CD4-positive, alpha-beta T cell treated with Interleukin-12 subunit alpha and Interleukin-12 subunit beta, for 1 hour (primary cell): ENCODE measurements at regions not wholly inside any gene's neighbourhood (a gene's known extent, or its start where the extent isn't known, plus 50 kb on each side); places are given as distances from the start of the nearest gene placed in this dataset.
"Not testable (repeated sequence)": the region's sequence is repeated elsewhere in the genome, so short reads cannot be mapped to it uniquely, and the experiment has no call there.

Experiments used
- DNase-seq: peaks from one replicate; pipeline ENCODE4 v3.0.0-alpha.2; 2020

DNA sequence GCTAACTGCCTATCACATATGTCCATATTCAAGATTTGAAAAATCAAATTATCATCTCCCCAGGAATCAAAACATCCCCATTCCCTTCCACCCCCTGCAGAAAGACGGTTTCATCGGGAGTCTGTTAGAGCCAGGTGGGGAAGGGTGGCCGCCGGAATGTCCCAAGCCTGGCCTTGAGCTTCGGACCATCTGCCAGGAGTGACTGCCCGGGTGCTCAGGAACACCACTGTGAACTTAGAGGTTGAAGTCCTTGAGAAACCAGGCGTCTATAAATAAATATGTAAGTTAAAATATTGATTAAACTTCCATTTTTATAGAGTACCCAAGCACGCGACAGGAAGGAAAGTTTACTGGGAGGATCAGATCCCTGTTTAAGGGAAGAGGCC lies 250.8 kb downstream of the DLL1 start:
- DNase-seq: no peak

GRCh38 chr6:170039156-170040114 lies 251.4 kb downstream of the DLL1 start:
- DNase-seq: no peak

DNA sequence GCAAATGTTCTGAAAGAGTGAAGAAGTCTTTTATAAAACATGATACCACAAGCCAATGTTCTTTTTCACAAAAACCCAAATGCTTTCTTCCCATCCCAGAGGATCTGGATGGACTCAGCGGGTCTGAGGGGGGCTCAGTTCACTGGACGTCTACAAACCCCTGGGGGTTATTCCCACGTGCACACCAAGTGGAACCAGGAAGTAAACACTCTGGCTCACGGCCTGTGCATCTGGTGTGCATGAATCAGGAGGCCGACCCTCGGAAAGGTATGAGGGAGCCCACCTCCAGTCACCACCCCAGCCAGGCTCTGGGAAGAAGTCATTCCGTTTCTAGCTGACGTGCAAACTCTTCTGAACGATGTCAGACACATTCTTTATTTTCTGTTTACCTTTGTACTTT lies 252.2 kb downstream of the DLL1 start:
- no peak for DNase-seq

- DNase-seq: no peak
These were observed 252.6 kb downstream of the DLL1 start for GRCh38 chr6:170038251-170038650.

- DNase-seq: no peak
These were observed 253.2 kb downstream of the DLL1 start for GRCh38 chr6:170037541-170038250.

GRCh38 chr6:170036916-170037315 lies 254.0 kb downstream of the DLL1 start:
- DNase-seq: no peak

DNA sequence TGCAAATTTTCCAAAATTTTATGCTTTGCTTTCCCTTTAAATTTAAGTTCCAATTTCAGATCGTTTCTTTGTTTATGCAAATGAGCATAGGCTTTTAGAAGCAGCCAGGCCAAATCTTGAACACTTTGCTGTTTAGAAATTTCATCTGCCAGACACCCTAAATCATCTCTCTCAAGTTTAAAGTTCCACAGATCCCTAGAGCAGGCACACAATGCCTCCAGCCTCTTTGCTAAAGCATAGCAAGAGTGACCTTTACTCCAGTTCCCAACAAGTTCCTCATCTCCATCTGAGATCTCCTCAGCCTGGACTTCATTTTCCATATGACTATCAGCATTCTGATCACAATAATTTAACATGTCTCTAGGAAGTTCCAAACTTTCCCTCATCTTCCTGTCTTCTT lies 254.5 kb downstream of the DLL1 start:
- not testable (repeated sequence) for DNase-seq

DNA sequence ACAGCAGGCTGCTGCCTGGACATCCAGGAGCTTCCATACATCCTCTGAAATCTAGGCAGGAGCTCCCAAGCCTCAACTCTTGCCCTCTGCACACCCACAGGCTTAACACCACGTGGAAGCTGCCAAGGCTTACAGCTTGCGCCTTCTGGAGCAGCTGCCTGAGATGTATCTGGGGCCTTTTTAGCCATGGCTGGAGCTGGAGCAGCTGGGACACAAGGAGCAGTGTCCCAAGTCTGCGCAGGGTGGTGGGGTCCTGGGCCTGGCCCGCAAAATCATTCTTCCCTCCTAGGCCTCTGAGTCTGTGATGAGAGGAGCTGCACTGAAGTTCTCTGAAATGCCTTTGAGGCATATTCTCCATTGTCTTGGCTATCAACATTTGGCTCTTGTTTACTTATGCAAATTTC lies 255.0 kb downstream of the DLL1 start:
- DNase-seq: no peak

- no peak for DNase-seq
These were observed 255.8 kb downstream of the DLL1 start for GRCh38 chr6:170035044-170035443.

DNA sequence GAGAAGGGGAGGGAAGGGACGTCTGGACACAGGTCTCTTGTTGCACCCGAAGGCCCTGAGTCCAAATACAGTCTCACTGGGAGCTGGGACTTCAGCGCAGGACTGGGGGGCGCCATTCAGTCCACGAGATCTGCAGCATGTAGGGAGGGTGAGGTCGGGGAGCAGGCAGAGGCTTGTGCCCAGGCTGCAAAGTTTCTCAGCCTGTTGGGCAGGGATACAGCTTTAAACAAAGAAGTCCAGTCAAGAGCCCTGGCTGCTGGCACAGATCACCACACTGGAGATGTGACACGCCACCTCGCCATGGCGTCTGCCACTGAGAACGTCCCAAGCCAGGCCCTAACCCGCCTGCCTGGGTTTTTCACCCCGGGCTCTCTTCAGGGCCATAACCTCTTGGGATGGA lies 256.6 kb downstream of the DLL1 start:
- no peak for DNase-seq

DNA sequence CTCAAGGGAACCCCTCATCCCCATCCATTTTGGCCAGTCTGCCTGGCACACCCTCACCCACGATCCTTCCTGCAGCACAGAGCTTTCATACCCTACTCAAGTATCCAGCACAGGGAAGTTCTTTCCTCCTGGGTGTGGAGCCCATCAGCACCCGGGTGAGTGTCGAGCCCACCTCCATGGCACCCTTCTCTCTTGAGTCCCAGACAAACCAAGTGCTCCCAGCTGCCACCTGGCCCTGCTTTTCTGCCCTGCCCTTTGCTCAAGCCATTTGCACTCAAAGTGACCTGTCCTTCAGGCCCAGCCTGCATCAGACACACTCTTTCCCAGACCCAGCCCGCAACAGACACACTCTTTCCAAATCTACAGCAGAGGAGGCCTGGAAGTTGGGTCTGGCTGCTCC lies 257.2 kb downstream of the DLL1 start:
- DNase-seq: no peak

GRCh38 chr6:170032706-170033309 lies 258.1 kb downstream of the DLL1 start:
- DNase-seq: no peak

- DNase-seq: no peak
These were observed 258.7 kb downstream of the DLL1 start for GRCh38 chr6:170032197-170032596.

DNA sequence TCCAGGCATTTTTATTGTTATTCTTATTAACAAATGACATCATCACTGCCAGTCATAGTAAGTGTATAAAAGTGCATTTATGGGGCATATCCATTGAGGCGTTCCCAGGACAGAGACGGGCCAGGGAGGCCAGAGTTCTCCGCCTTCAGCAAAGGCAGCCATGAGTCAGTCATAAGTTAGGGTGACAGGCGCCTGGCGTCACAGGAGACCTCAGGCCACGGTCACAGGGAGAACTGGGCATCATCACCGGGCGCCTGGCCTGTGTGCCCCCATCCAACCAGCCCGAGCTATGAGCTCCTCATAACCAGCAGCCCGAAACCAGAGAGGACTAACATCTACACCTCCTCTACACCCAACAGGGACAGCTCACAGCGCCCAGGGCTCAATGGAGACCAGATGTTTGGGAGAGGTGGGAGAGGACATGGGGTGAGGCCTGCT lies 259.2 kb downstream of the DLL1 start:
- DNase-seq: no peak

- no peak for DNase-seq
These were observed 259.9 kb downstream of the DLL1 start for GRCh38 chr6:170030821-170031471.

DNA sequence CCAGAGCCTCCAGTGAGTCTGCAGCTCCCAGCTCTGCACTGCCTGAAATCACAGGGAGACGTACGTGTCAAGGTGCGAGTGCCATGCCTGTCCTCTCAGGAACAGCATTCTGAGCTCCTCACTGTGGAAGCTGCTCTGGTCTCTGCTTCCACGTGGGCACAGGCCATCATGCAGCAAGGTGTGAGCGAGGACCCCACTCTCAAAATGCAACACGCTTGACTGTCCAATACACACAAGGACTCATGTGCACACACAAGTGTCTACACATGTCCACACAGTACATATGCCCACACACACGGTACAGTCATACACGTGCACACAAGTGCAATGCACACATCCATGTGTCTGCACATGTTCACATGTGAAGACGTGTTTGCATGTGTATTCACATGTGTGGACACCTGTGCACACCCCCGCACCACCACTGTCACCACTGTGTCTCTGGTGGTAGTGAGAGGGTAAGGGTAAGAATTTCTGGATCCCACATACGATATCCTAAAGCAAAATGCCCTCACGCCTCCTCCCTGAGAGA lies 260.5 kb downstream of the DLL1 start:
- DNase-seq: no peak

GRCh38 chr6:170029416-170030283 lies 261.2 kb downstream of the DLL1 start:
- DNase-seq: no peak

DNA sequence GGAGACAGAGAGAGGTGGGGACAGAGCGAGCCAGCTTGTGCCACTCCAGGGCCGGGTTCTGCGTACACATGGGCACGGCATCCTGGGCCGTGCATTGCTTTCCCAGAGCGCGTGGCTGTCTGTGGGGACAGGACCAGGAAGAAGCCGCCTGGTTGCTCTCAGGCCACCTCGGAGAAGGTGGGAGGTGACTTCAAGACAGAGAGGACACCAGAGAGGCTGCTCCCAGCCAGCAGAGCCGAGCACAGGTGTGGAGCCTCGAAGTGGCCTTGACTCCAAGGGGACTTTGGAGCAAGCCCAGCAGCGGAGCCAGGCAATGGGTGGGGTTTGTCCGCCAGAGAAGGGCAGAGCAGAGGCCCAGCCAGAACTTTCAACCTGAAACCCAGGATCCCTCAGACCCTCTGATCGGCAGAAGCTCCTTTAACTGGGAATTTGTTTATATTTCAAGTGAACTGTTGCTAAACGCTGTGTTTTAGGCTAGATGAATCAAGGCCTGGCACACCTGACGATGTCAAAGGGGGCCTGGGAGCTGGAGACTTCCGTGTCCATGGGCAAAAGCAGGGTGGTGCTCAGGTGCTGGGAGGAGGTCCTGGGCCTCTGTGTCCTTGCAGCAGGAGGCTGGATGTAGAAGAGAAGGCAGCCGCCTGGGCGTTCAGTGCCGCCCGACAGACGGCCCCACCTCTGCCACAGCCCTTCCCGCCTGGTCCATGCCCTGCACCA lies 262.1 kb downstream of the DLL1 start:
- DNase-seq: no peak

DNA sequence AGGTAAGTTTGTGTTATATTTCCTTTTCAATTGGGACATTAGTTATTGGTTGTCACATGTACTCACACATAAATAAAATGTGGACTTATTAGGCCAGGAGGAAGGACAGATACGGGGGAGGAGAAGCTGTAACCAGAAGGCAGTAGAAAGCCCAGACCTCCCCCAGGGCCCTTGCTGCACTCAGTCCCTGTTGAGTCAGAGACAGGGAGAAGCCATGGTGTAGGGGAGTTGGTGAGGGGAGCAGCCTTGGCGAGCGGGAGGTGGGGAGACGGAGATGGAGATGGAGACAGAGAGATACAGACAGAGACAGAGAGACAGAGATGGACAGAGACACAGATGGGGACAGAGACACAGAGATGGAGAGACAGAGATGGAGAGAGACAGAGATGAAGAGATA lies 263.2 kb downstream of the DLL1 start:
- DNase-seq: no peak

GRCh38 chr6:170026751-170027646 lies 263.9 kb downstream of the DLL1 start:
- DNase-seq: no peak
